Neural cell (in vitro differentiated cells): ENCODE measurements at regions not wholly inside any gene's neighbourhood (a gene's known extent, or its start where the extent isn't known, plus 50 kb on each side); places are given as distances from the start of the nearest gene placed in this dataset.

Source experiments
- H2AFZ ChIP-seq: fragments of 200-600, 300-800 bp; sonication (generic), shearing (Covaris generic); 2 replicates; pipeline ENCODE4 v1.6.0; 2014; ENCODE audit warnings: low read depth, mild to moderate bottlenecking, antibody characterized with exemption, low read length, moderate library complexity
- H3F3A ChIP-seq: fragments of 200-600 bp; shearing (Covaris generic); 2 replicates; pipeline ENCODE4 v1.6.1; 2016; ENCODE audit warnings: mild to moderate bottlenecking, moderate library complexity, mixed read lengths, antibody characterized with exemption, low read length; ENCODE audit not compliant: insufficient read depth, poor library complexity, severe bottlenecking
- H3K27ac ChIP-seq: fragments of 200-600, 300-800 bp; sonication (generic), shearing (Covaris generic); 2 replicates; pipeline ENCODE4 v1.5.1; 2014; ENCODE audit warnings: mild to moderate bottlenecking, low read length, moderate library complexity
- H3K27me3 ChIP-seq: fragments of 300-800, 200-600 bp; sonication (generic), shearing (Covaris generic); 2 replicates; pipeline ENCODE4 v1.6.0; 2014; ENCODE audit warnings: mild to moderate bottlenecking, low read depth, low read length, moderate library complexity; ENCODE audit not compliant: insufficient read depth
- H3K36me3 ChIP-seq: fragments of 300-800, 200-600 bp; sonication (generic), shearing (Covaris generic); 2 replicates; pipeline ENCODE4 v1.5.1; 2014; ENCODE audit warnings: mild to moderate bottlenecking, antibody characterized with exemption, low read length, moderate library complexity; ENCODE audit not compliant: insufficient read depth
- H3K4me2 ChIP-seq: fragments of 300-800, 200-600 bp; sonication (generic), shearing (Covaris generic); 2 replicates; pipeline ENCODE4 v1.6.0; 2014; ENCODE audit warnings: mild to moderate bottlenecking, low read length
- H3K4me3 ChIP-seq: fragments of 300-800, 200-600 bp; sonication (generic), shearing (Covaris generic); 2 replicates; pipeline ENCODE4 v1.5.1; 2014; ENCODE audit warnings: mild to moderate bottlenecking, low read length, moderate library complexity
- H3K79me2 ChIP-seq: fragments of 200-600 bp; shearing (Covaris generic); replicated peaks from 2 replicates; pipeline ENCODE4 v1.6.0; 2014; ENCODE audit warnings: mild to moderate bottlenecking, low read length, moderate library complexity; ENCODE audit not compliant: insufficient read depth
- H3K9ac ChIP-seq: fragments of 300-800, 200-600 bp; sonication (generic), shearing (Covaris generic); 2 replicates; pipeline ENCODE4 v1.6.1; 2016; ENCODE audit warnings: mild to moderate bottlenecking, low read length, mixed read lengths
- H3K9me2 ChIP-seq: fragments of 200-600 bp; shearing (Covaris generic); 2 replicates; pipeline ENCODE4 v1.6.1; 2016; ENCODE audit warnings: mild to moderate bottlenecking, low read length, mixed read lengths; ENCODE audit not compliant: insufficient read depth
- H3K9me3 ChIP-seq: fragments of 200-600, 300-800 bp; sonication (generic), shearing (Covaris generic); 2 replicates; pipeline ENCODE4 v1.6.1; 2016; ENCODE audit warnings: mild to moderate bottlenecking, mixed run types, low read length, moderate library complexity, mixed read lengths
- H4K20me1 ChIP-seq: fragments of 200-600 bp; shearing (Covaris generic); 2 replicates; pipeline ENCODE4 v1.6.1; 2016; ENCODE audit warnings: mild to moderate bottlenecking, mixed run types; ENCODE audit not compliant: insufficient read depth
- CTCF ChIP-seq: fragments of 450-650 bp; IDR thresholded peaks from 2 replicates; pipeline ENCODE4 v1.5.1; 2014; ENCODE audit warnings: antibody characterized with exemption, mild to moderate bottlenecking, moderate library complexity; ENCODE audit not compliant: poor library complexity, severe bottlenecking
- EP300 ChIP-seq: fragments of 450-650 bp; conservative IDR thresholded peaks from 2 replicates; pipeline ENCODE4 v1.6.1; 2014; ENCODE audit warnings: antibody characterized with exemption, mild to moderate bottlenecking, moderate library complexity; ENCODE audit not compliant: poor library complexity, severe bottlenecking
- EZH2 ChIP-seq: fragments of 200-600, 300-800 bp; shearing (Covaris generic), sonication (generic); IDR thresholded peaks from 2 replicates; pipeline ENCODE4 v1.6.1; 2014; ENCODE audit warnings: antibody characterized with exemption, low read length, borderline replicate concordance, mild to moderate bottlenecking; ENCODE audit not compliant: insufficient read depth, poor library complexity, severe bottlenecking
- MXI1 ChIP-seq: fragments of 450-650 bp; conservative IDR thresholded peaks from 2 replicates; pipeline ENCODE4 v1.6.1; 2014; ENCODE audit warnings: antibody characterized with exemption, mild to moderate bottlenecking; ENCODE audit not compliant: poor library complexity, severe bottlenecking
- POLR2AphosphoS5 ChIP-seq: IDR thresholded peaks from 2 replicates; pipeline ENCODE4 v1.6.1; 2012
- RAD21 ChIP-seq: fragments of 450-650 bp; conservative IDR thresholded peaks from 2 replicates; pipeline ENCODE4 v1.6.1; 2014; ENCODE audit warnings: antibody characterized with exemption, mild to moderate bottlenecking, moderate library complexity
- REST ChIP-seq: IDR thresholded peaks from 2 replicates; pipeline ENCODE4 v1.6.1; 2012; ENCODE audit warnings: borderline replicate concordance
- SMC3 ChIP-seq: fragments of 450-650 bp; conservative IDR thresholded peaks from 2 replicates; pipeline ENCODE4 v1.6.1; 2014; ENCODE audit warnings: antibody characterized with exemption, mild to moderate bottlenecking, moderate library complexity; ENCODE audit not compliant: poor library complexity
- TAF1 ChIP-seq: IDR thresholded peaks from 2 replicates; pipeline ENCODE4 v1.6.1; 2012; ENCODE audit warnings: low read depth

- no peaks in the 10 kb centered on the region for H3K36me3 ChIP-seq
- TF ChIP-seq CTCF (no peak), TAF1 (no peak), POLR2AphosphoS5 (no peak), EZH2 (no peak), MXI1 (no peak), REST (no peak), SMC3 (no peak), RAD21 (no peak), EP300 (no peak)
- H4K20me1 ChIP-seq, result no peaks in the 10 kb centered on the region
- H3K79me2 ChIP-seq, result no peaks in the 10 kb centered on the region
- H3F3A ChIP-seq, result no peaks in the 10 kb centered on the region
- H3K9ac ChIP-seq, result no peak overlapping the region
- H3K9me2 ChIP-seq, result no peaks in the 10 kb centered on the region
- H3K4me3 ChIP-seq, result no peak overlapping the region
- no peak overlapping the region for H3K4me2 ChIP-seq
- H3K9me3 ChIP-seq, result no peaks in the 10 kb centered on the region
- no peak overlapping the region for H3K27ac ChIP-seq
- no peak overlapping the region for H2AFZ ChIP-seq
- H3K27me3 ChIP-seq, result peaks cover 3% of the 10 kb centered on the region
Observed at GRCh38 chr3:13207578-13207922, 134.3 kb upstream of the IQSEC1 start.

DNA sequence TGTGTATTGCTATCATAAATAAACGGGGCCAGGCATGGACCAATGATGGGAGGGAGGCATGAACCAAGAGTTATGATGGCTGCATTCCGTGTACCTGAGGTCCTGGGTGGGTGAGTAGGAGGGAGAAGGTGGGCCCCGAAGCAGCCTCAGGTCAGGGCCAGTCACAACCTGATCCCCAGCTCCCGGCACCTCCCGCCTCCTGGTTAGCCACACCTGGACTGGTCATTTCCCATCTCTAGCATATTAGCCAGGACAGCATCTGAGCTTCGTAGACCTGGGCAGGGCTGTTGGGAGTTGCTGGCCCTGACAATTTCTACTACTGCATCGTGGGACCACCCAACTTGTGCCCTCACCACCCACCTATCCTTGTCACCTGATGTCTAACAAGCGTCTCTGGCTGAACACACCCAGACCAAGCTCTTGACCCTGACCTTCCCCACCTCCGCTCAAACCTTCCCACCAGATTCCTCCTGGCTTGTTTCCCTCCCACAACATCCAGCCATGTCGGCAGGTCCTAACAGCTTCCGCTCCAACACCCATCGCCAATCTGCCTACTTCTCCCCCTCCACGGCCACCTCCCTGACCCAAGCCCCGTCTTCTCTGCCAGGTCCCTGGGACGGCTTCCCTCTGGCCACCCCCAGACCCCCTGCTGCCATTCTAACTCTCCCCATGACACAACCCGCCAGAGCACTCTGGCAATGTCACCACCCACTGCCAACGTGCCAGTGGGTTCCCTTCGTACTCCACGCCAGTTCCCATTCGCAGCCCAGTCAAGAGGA lies 133.8 kb upstream of the IQSEC1 start:
- Histone ChIP-seq H3K4me2 (no peak overlapping the region), H4K20me1 (no peaks in the 10 kb centered on the region), H3K9ac (no peak overlapping the region), H3F3A (no peaks in the 10 kb centered on the region), H3K79me2 (no peaks in the 10 kb centered on the region), H2AFZ (no peak overlapping the region), H3K9me3 (no peaks in the 10 kb centered on the region), H3K36me3 (no peaks in the 10 kb centered on the region), H3K4me3 (no peak overlapping the region), H3K27me3 (peaks cover 3% of the 10 kb centered on the region), H3K27ac (no peak overlapping the region), H3K9me2 (no peaks in the 10 kb centered on the region)
- TF ChIP-seq POLR2AphosphoS5 (no peak), MXI1 (no peak), EZH2 (no peak), TAF1 (no peak), SMC3 (no peak), REST (no peak)
